SK-N-SH treated with all-trans-retinoic acid at 6 μM for 48 hours (cell line): ENCODE measurements at regions not wholly inside any gene's neighbourhood (a gene's known extent, or its start where the extent isn't known, plus 50 kb on each side); places are given as distances from the start of the nearest gene placed in this dataset.

ENCODE experiments used
- ATAC-seq: fragments of 200-7000 bp; cut with Tn5 transposase; 3 replicates; pipeline ENCODE4 v1.9.1; 2020; ENCODE audit warnings: mild to moderate bottlenecking, moderate library complexity
- ARNTL ChIP-seq: fragments of 450-650 bp; formaldehyde crosslinking; IDR thresholded peaks from 2 replicates; pipeline ENCODE4 v1.5.0; 2020; ENCODE audit warnings: low read depth, mild to moderate bottlenecking, moderate library complexity, borderline replicate concordance
- BACH2 ChIP-seq: fragments of 250-450 bp; sonication (Bioruptor Pico); IDR thresholded peaks from 2 replicates; pipeline ENCODE4 v1.9.0; 2021; ENCODE audit warnings: mild to moderate bottlenecking, borderline replicate concordance
- CSDC2 ChIP-seq: fragments of 250-450 bp; sonication (Bioruptor Pico); IDR thresholded peaks from 2 replicates; pipeline ENCODE4 v1.5.0; 2020; ENCODE audit warnings: mild to moderate bottlenecking, moderate library complexity
- ESRRG ChIP-seq: fragments of 250-450 bp; sonication (Bioruptor Pico); IDR thresholded peaks from 2 replicates; pipeline ENCODE4 v1.6.1; 2021; ENCODE audit warnings: mild to moderate bottlenecking
- GLIS3 ChIP-seq: fragments of 250-450 bp; sonication (Bioruptor Pico); IDR thresholded peaks from 2 replicates; pipeline ENCODE4 v1.5.0; 2020; ENCODE audit warnings: mild to moderate bottlenecking, moderate library complexity
- ISL1 ChIP-seq: fragments of 250-450 bp; sonication (Bioruptor Pico); IDR thresholded peaks from 2 replicates; pipeline ENCODE4 v2.1.2; 2022; ENCODE audit warnings: mild to moderate bottlenecking, moderate library complexity
- OSR1 ChIP-seq: fragments of 250-450 bp; sonication (Bioruptor Pico); IDR thresholded peaks from 2 replicates; pipeline ENCODE4 v1.8.0; 2022; ENCODE audit warnings: moderate library complexity, mild to moderate bottlenecking, inconsistent platforms
- PPARA ChIP-seq: fragments of 250-450 bp; sonication (Bioruptor Pico); IDR thresholded peaks from 2 replicates; pipeline ENCODE4 v1.5.0; 2020; ENCODE audit warnings: mild to moderate bottlenecking, borderline replicate concordance
- RARB ChIP-seq: fragments of 250-450 bp; sonication (Bioruptor Pico); IDR thresholded peaks from 2 replicates; pipeline ENCODE4 v1.8.0; 2021; ENCODE audit warnings: mild to moderate bottlenecking, moderate library complexity
- SNAI2 ChIP-seq: fragments of 250-450 bp; sonication (Bioruptor Pico); IDR thresholded peaks from 2 replicates; pipeline ENCODE4 v1.5.0; 2020; ENCODE audit warnings: mild to moderate bottlenecking, moderate library complexity
- TCF4 ChIP-seq: fragments of 250-450 bp; sonication (Bioruptor Pico); IDR thresholded peaks from 2 replicates; pipeline ENCODE4 v1.8.0; 2021; ENCODE audit warnings: mild to moderate bottlenecking, moderate library complexity, borderline replicate concordance
- TSHZ2 ChIP-seq: fragments of 250-450 bp; sonication (Bioruptor Pico); IDR thresholded peaks from 2 replicates; pipeline ENCODE4 v1.5.0; 2020; ENCODE audit warnings: mild to moderate bottlenecking, moderate library complexity
- ZC3H10 ChIP-seq: fragments of 250-450 bp; sonication (Bioruptor Pico); IDR thresholded peaks from 2 replicates; pipeline ENCODE4 v1.5.1; 2021; ENCODE audit warnings: mild to moderate bottlenecking, moderate library complexity
- ZFP3 ChIP-seq: fragments of 250-450 bp; sonication (Bioruptor Pico); IDR thresholded peaks from 2 replicates; pipeline ENCODE4 v1.5.0; 2020; ENCODE audit warnings: mild to moderate bottlenecking, moderate library complexity
- ZFP30 ChIP-seq: fragments of 450-650 bp; formaldehyde crosslinking; IDR thresholded peaks from 2 replicates; pipeline ENCODE4 v1.5.0; 2022; ENCODE audit warnings: mild to moderate bottlenecking, moderate library complexity
- ZNF565 ChIP-seq: fragments of 450-650 bp; formaldehyde crosslinking; conservative IDR thresholded peaks from 2 replicates; pipeline ENCODE4 v1.5.0; 2020; ENCODE audit warnings: low read depth, mild to moderate bottlenecking, moderate library complexity
- ZNF70 ChIP-seq: fragments of 450-650 bp; formaldehyde crosslinking; IDR thresholded peaks from 2 replicates; pipeline ENCODE4 v1.5.0; 2020; ENCODE audit warnings: mild to moderate bottlenecking, moderate library complexity
- ZNF8 ChIP-seq: fragments of 450-650 bp; formaldehyde crosslinking; IDR thresholded peaks from 2 replicates; pipeline ENCODE4 v1.5.0; 2020; ENCODE audit warnings: mild to moderate bottlenecking, moderate library complexity
- TF ChIP-seq, protein P1 (sequence below): fragments of 250-450 bp; sonication (Bioruptor Pico); IDR thresholded peaks from 2 replicates; pipeline ENCODE4 v1.5.1; 2020; ENCODE audit warnings: low read depth, mild to moderate bottlenecking, moderate library complexity
- TF ChIP-seq, protein P2 (sequence below): fragments of 250-450 bp; sonication (Bioruptor Pico); IDR thresholded peaks from 2 replicates; pipeline ENCODE4 v1.8.0; 2021; ENCODE audit warnings: low read depth, mild to moderate bottlenecking, moderate library complexity, borderline replicate concordance
- TF ChIP-seq, protein P3 (sequence below): fragments of 250-450 bp; sonication (Bioruptor Pico); IDR thresholded peaks from 2 replicates; pipeline ENCODE4 v1.8.0; 2020; ENCODE audit warnings: mild to moderate bottlenecking, moderate library complexity, borderline replicate concordance

GRCh38 chr4:181173046-181173445, 1070.2 kb upstream of the TENM3 start (continued):
- no peak for TF ChIP-seq TSHZ2
- TF ChIP-seq RARB (CRISPR knock-in tag) = no peak

- TF ChIP-seq CSDC2 (CRISPR knock-in tag) (no peak), ESRRG (CRISPR knock-in tag) (no peak), ISL1 (CRISPR knock-in tag) (no peak), SNAI2 (CRISPR knock-in tag) (no peak), PPARA (CRISPR knock-in tag) (no peak), TCF4 (CRISPR knock-in tag) (no peak), ZNF8 (CRISPR knock-in tag) (no peak)
- no peak for ATAC-seq
Observed at GRCh38 chr4:181176306-181176705, 1066.9 kb upstream of the TENM3 start.

- TF ChIP-seq RARB (CRISPR knock-in tag) (no peak), TSHZ2 (no peak), ZNF70 (no peak), ZNF565 (CRISPR knock-in tag) (no peak), ZC3H10 (no peak), ZFP3 (CRISPR knock-in tag) (no peak), BACH2 (CRISPR knock-in tag) (no peak), PPARA (CRISPR knock-in tag) (no peak), ZNF8 (CRISPR knock-in tag) (no peak), ISL1 (CRISPR knock-in tag) (no peak)
- TF ChIP-seq, protein P1, sequence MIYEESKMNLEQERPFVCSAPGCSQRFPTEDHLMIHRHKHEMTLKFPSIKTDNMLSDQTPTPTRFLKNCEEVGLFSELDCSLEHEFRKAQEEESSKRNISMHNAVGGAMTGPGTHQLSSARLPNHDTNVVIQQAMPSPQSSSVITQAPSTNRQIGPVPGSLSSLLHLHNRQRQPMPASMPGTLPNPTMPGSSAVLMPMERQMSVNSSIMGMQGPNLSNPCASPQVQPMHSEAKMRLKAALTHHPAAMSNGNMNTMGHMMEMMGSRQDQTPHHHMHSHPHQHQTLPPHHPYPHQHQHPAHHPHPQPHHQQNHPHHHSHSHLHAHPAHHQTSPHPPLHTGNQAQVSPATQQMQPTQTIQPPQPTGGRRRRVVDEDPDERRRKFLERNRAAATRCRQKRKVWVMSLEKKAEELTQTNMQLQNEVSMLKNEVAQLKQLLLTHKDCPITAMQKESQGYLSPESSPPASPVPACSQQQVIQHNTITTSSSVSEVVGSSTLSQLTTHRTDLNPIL (CRISPR knock-in tag) = no peak
- ATAC-seq = no peak
Observed at GRCh38 chr4:181181331-181181730, 1061.9 kb upstream of the TENM3 start.

DNA sequence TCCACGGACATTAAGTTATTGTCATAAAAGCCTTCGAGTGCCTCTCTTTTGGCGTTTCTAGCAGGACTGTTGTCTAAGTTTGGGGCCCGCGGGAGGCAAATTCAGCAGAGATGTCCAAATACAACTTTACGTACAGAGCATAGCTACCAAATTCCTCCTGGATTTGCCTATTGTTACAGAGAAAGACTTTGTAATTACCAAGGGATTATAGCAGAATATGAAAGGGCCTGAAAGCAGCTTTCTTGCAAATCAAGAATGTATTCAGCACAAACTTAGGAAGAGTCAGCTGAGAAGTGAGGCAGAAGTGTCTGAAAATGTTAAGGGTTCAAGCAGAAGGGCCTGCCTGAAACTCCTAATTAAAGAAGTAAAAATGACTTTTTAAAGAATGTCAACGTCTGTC, 1053.5 kb upstream of the TENM3 start:
- ATAC-seq = no peak
- TF ChIP-seq ZNF565 (CRISPR knock-in tag) (no peak), CSDC2 (CRISPR knock-in tag) (no peak), TSHZ2 (no peak), ARNTL (CRISPR knock-in tag) (no peak), GLIS3 (CRISPR knock-in tag) (no peak), OSR1 (CRISPR knock-in tag) (no peak), ZFP30 (CRISPR knock-in tag) (no peak), ESRRG (CRISPR knock-in tag) (no peak), BACH2 (CRISPR knock-in tag) (no peak), SNAI2 (CRISPR knock-in tag) (no peak), RARB (CRISPR knock-in tag) (no peak), PPARA (CRISPR knock-in tag) (no peak), ZC3H10 (no peak)
- TF ChIP-seq, protein P2, sequence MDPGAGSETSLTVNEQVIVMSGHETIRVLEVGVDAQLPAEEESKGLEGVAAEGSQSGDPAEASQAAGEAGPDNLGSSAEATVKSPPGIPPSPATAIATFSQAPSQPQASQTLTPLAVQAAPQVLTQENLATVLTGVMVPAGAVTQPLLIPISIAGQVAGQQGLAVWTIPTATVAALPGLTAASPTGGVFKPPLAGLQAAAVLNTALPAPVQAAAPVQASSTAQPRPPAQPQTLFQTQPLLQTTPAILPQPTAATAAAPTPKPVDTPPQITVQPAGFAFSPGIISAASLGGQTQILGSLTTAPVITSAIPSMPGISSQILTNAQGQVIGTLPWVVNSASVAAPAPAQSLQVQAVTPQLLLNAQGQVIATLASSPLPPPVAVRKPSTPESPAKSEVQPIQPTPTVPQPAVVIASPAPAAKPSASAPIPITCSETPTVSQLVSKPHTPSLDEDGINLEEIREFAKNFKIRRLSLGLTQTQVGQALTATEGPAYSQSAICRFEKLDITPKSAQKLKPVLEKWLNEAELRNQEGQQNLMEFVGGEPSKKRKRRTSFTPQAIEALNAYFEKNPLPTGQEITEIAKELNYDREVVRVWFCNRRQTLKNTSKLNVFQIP (CRISPR knock-in tag) = no peak
- TF ChIP-seq, protein P1 (CRISPR knock-in tag) = no peak
- TF ChIP-seq, protein P3, sequence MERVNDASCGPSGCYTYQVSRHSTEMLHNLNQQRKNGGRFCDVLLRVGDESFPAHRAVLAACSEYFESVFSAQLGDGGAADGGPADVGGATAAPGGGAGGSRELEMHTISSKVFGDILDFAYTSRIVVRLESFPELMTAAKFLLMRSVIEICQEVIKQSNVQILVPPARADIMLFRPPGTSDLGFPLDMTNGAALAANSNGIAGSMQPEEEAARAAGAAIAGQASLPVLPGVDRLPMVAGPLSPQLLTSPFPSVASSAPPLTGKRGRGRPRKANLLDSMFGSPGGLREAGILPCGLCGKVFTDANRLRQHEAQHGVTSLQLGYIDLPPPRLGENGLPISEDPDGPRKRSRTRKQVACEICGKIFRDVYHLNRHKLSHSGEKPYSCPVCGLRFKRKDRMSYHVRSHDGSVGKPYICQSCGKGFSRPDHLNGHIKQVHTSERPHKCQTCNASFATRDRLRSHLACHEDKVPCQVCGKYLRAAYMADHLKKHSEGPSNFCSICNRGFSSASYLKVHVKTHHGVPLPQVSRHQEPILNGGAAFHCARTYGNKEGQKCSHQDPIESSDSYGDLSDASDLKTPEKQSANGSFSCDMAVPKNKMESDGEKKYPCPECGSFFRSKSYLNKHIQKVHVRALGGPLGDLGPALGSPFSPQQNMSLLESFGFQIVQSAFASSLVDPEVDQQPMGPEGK = no peak
